MCF 10A (cell line): ENCODE measurements at regions not wholly inside any gene's neighbourhood (a gene's known extent, or its start where the extent isn't known, plus 50 kb on each side); places are given as distances from the start of the nearest gene placed in this dataset.

Source experiments
- BruUV-seq: library from RNA; stranded (reverse); fragments of 400-500 nt; replicated peaks from 2 replicates; lab custom pipeline; 2021; lab: Mats Ljungman, UMichigan
- CTCF ChIA-PET: fragments of 300-600 bp; sonication (Branson Sonifier 250); formaldehyde crosslinking; extraction: SDS; loops from one replicate; lab custom pipeline; 2021; ENCODE audit warnings: antibody characterized with exemption, inconsistent platforms; lab: Yijun Ruan, JAX
- POLR2A ChIA-PET: fragments of 300-600, 350-650 bp; sonication (Branson Sonifier 250); formaldehyde crosslinking; extraction: SDS; loops from one replicate; lab custom pipeline; 2020; ENCODE audit warnings: antibody characterized with exemption, inconsistent platforms; lab: Yijun Ruan, JAX
- DNase-seq: peaks from one replicate; pipeline ENCODE4 v3.0.0-alpha.2; 2018; ENCODE audit not compliant: unreplicated experiment
- H3K27ac Mint-ChIP-seq: one replicate; pipeline ENCODE4 v1.8.0; 2022; ENCODE audit warnings: mild to moderate bottlenecking, low read depth, mixed read lengths; ENCODE audit not compliant: unreplicated experiment
- H3K27me3 Mint-ChIP-seq: one replicate; pipeline ENCODE4 v1.8.0; 2022; ENCODE audit warnings: mixed read lengths; ENCODE audit not compliant: insufficient read depth, unreplicated experiment
- H3K36me3 Mint-ChIP-seq: one replicate; pipeline ENCODE4 v1.8.0; 2022; ENCODE audit warnings: mild to moderate bottlenecking, moderate library complexity, mixed read lengths; ENCODE audit not compliant: insufficient read depth, unreplicated experiment
- H3K4me1 Mint-ChIP-seq: one replicate; pipeline ENCODE4 v1.8.0; 2022; ENCODE audit warnings: mixed read lengths; ENCODE audit not compliant: insufficient read depth, unreplicated experiment
- H3K4me3 Mint-ChIP-seq: one replicate; pipeline ENCODE4 v1.8.0; 2022; ENCODE audit warnings: mild to moderate bottlenecking, moderate library complexity, mixed read lengths; ENCODE audit not compliant: unreplicated experiment
- H3K9me3 Mint-ChIP-seq: one replicate; pipeline ENCODE4 v1.8.0; 2022; ENCODE audit warnings: mixed read lengths; ENCODE audit not compliant: unreplicated experiment
- CTCF ChIP-seq: fragments of 200-600 bp; IDR thresholded peaks from one replicate; pipeline ENCODE4 v1.8.0; 2022; ENCODE audit warnings: antibody characterized with exemption, mild to moderate bottlenecking; ENCODE audit not compliant: unreplicated experiment
- intact Hi-C: fragments of 100-400 bp; cut with micrococcal nuclease; formaldehyde crosslinking; loops from 2 replicates; pipeline ENCODE4 v1.14.1; 2022

GRCh38 chr16:72471317-72471924 lies 299.5 kb upstream of the PMFBP1 start:
- TF ChIP-seq CTCF = no peak
- no TSS peak for BruUV-seq
- no peak for DNase-seq
- intact Hi-C loops = no loop called here
- ChIA-PET POLR2A (no interaction called here), CTCF (interaction anchor here (1.1 to 1.6 kb wide), 3 partner anchors 31 to 347 kb away, joined by 3 to 4 read pairs (median 3); no protein-coding TSS in a partner anchor)
- H3K4me3 Mint-ChIP-seq = no peak overlapping the region
- no peaks in the 10 kb centered on the region for H3K36me3 Mint-ChIP-seq
- no peak overlapping the region for H3K27ac Mint-ChIP-seq
- H3K9me3 Mint-ChIP-seq = no peaks in the 10 kb centered on the region
- peaks cover 10% of the 10 kb centered on the region for H3K4me1 Mint-ChIP-seq
- no peaks in the 10 kb centered on the region for H3K27me3 Mint-ChIP-seq

GRCh38 chr16:72470541-72470940 lies 298.6 kb upstream of the PMFBP1 start:
- H3K4me1 Mint-ChIP-seq = peaks cover 10% of the 10 kb centered on the region
- no TSS peak for BruUV-seq
- DNase-seq = no peak
- no peak overlapping the region for H3K27ac Mint-ChIP-seq
- POLR2A ChIA-PET = interaction anchor here (0.6 kb wide), 1 partner anchor 106 kb away, joined by 3 read pairs; no protein-coding TSS in a partner anchor
- CTCF ChIA-PET = interaction anchor here (1.1 to 1.9 kb wide), 4 partner anchors 32 to 346 kb away, joined by 3 to 13 read pairs (median 4); no protein-coding TSS in a partner anchor
- H3K9me3 Mint-ChIP-seq = no peaks in the 10 kb centered on the region
- intact Hi-C loops = no loop called here
- H3K36me3 Mint-ChIP-seq = no peaks in the 10 kb centered on the region
- no peak overlapping the region for H3K4me3 Mint-ChIP-seq
- TF ChIP-seq CTCF = no peak
- no peaks in the 10 kb centered on the region for H3K27me3 Mint-ChIP-seq

- no peak for DNase-seq
- Mint-ChIP-seq H3K4me1 (peaks cover 7% of the 10 kb centered on the region), H3K27me3 (no peaks in the 10 kb centered on the region), H3K9me3 (no peaks in the 10 kb centered on the region), H3K36me3 (no peaks in the 10 kb centered on the region), H3K4me3 (no peak overlapping the region), H3K27ac (no peak overlapping the region)
- TF ChIP-seq CTCF = no peak
- ChIA-PET POLR2A (interaction anchor here (0.6 kb wide), 1 partner anchor 105 kb away, joined by 3 read pairs; no protein-coding TSS in a partner anchor), CTCF (interaction anchor here (0.5 to 1.9 kb wide), 5 partner anchors 33 to 1487 kb away, joined by 3 to 13 read pairs (median 3); no protein-coding TSS in a partner anchor)
- BruUV-seq = no TSS peak
- intact Hi-C loops = no loop called here
Observed at GRCh38 chr16:72469932-72470331, 298.0 kb upstream of the PMFBP1 start.

GRCh38 chr16:72468582-72468981 lies 296.6 kb upstream of the PMFBP1 start:
- no peak for DNase-seq
- H3K27ac Mint-ChIP-seq = peak overlapping the region; percentile 1
- no peaks in the 10 kb centered on the region for H3K36me3 Mint-ChIP-seq
- BruUV-seq = no TSS peak
- ChIA-PET CTCF (interaction anchor here (0.6 to 10.0 kb wide), 7 partner anchors 225 to 1758 kb away, joined by 3 to 98 read pairs (median 4); no protein-coding TSS in a partner anchor), POLR2A (no interaction called here)
- intact Hi-C loops = no loop called here
- H3K9me3 Mint-ChIP-seq = no peaks in the 10 kb centered on the region
- no peaks in the 10 kb centered on the region for H3K4me1 Mint-ChIP-seq
- no peak overlapping the region for H3K4me3 Mint-ChIP-seq
- no peak for TF ChIP-seq CTCF
- H3K27me3 Mint-ChIP-seq = no peaks in the 10 kb centered on the region
